ENCODE measurements at regions not wholly inside any gene's neighbourhood (a gene's known extent, or its start where the extent isn't known, plus 50 kb on each side); places are given as distances from the start of the nearest gene placed in this dataset.

- Histone ChIP-seq H3K4me3 (replicated peaks in 1 of 4; ENCODE audit: control extremely low read depth in 1 of 4, insufficient read depth in 1 of 4, low read depth in 3 of 4, low read length in 4 of 4) (no peak overlapping the region), H3K4me1 (ENCODE audit: control insufficient read depth, extremely low read depth, insufficient read depth, low read length) (peaks cover 6% of the 10 kb centered on the region), H3K4me2 (ENCODE audit: extremely low read depth, insufficient read depth, low read length) (no peak overlapping the region), H3K9me3 (ENCODE audit: control insufficient read depth, insufficient read depth, low read depth, low read length) (no peaks in the 10 kb centered on the region), H3K79me2 (ENCODE audit: control insufficient read depth, insufficient read depth, low read length) (no peaks in the 10 kb centered on the region), H4K20me1 (ENCODE audit: control insufficient read depth, extremely low read depth, insufficient read depth, low read length) (no peaks in the 10 kb centered on the region), H3K9ac (ENCODE audit: insufficient read depth, low read length) (no peak overlapping the region), H3K27me3 (ENCODE audit: control insufficient read depth, insufficient read depth, low read length) (no peaks in the 10 kb centered on the region), H2AFZ (ENCODE audit: low read length) (no peak overlapping the region), H3K27ac (ENCODE audit: insufficient read depth, low read length) (no peak overlapping the region), H3K36me3 (ENCODE audit: control insufficient read depth, insufficient read depth, low read length) (no peaks in the 10 kb centered on the region)
- no peak for TF ChIP-seq EZH2 (IDR thresholded peaks at IDR 0.05; ENCODE audit: low read length, missing control alignments)
- no peak for TF ChIP-seq CTCF (conservative IDR thresholded peaks at IDR 0.05 in 1 of 2, IDR thresholded peaks at IDR 0.05 in 1 of 2; ENCODE audit: low read depth in 1 of 2, low read length in 2 of 2)
- no peak for DNase-seq (ENCODE audit: low read depth in 2 of 2)
Observed at GRCh38 chr11:134945993-134946392, 534.0 kb upstream of the B3GAT1 start.

- peaks cover 6% of the 10 kb centered on the region for H3K4me1 ChIP-seq (ENCODE audit: control insufficient read depth, extremely low read depth, insufficient read depth, low read length)
- no peak for TF ChIP-seq EZH2 (IDR thresholded peaks at IDR 0.05; ENCODE audit: low read length, missing control alignments)
- no peak for TF ChIP-seq CTCF (conservative IDR thresholded peaks at IDR 0.05 in 1 of 2, IDR thresholded peaks at IDR 0.05 in 1 of 2; ENCODE audit: low read depth in 1 of 2, low read length in 2 of 2)
- no peak overlapping the region for H2AFZ ChIP-seq (ENCODE audit: low read length)
- no peaks in the 10 kb centered on the region for H3K79me2 ChIP-seq (ENCODE audit: control insufficient read depth, insufficient read depth, low read length)
- no peak overlapping the region for H3K4me3 ChIP-seq (replicated peaks in 1 of 4; ENCODE audit: control extremely low read depth in 1 of 4, insufficient read depth in 1 of 4, low read depth in 3 of 4, low read length in 4 of 4)
- H3K36me3 ChIP-seq (ENCODE audit: control insufficient read depth, insufficient read depth, low read length) = no peaks in the 10 kb centered on the region
- no peaks in the 10 kb centered on the region for H3K9me3 ChIP-seq (ENCODE audit: control insufficient read depth, insufficient read depth, low read depth, low read length)
- no peak overlapping the region for H3K9ac ChIP-seq (ENCODE audit: insufficient read depth, low read length)
- H4K20me1 ChIP-seq (ENCODE audit: control insufficient read depth, extremely low read depth, insufficient read depth, low read length) = no peaks in the 10 kb centered on the region
- no peak for DNase-seq (ENCODE audit: low read depth in 2 of 2)
- H3K27me3 ChIP-seq (ENCODE audit: control insufficient read depth, insufficient read depth, low read length) = no peaks in the 10 kb centered on the region
- no peak overlapping the region for H3K4me2 ChIP-seq (ENCODE audit: extremely low read depth, insufficient read depth, low read length)
- no peak overlapping the region for H3K27ac ChIP-seq (ENCODE audit: insufficient read depth, low read length)
Observed at GRCh38 chr11:134944986-134945385, 532.9 kb upstream of the B3GAT1 start.

GRCh38 chr11:134944131-134944530 is 532.1 kb upstream of the B3GAT1 start:
- no peak overlapping the region for H3K4me2 ChIP-seq (ENCODE audit: extremely low read depth, insufficient read depth, low read length)
- no peaks in the 10 kb centered on the region for H3K9me3 ChIP-seq (ENCODE audit: control insufficient read depth, insufficient read depth, low read depth, low read length)
- H3K27me3 ChIP-seq (ENCODE audit: control insufficient read depth, insufficient read depth, low read length) = no peaks in the 10 kb centered on the region
- DNase-seq (ENCODE audit: low read depth in 2 of 2) = no peak
- peaks cover 6% of the 10 kb centered on the region for H3K4me1 ChIP-seq (ENCODE audit: control insufficient read depth, extremely low read depth, insufficient read depth, low read length)
- H2AFZ ChIP-seq (ENCODE audit: low read length) = no peak overlapping the region
- no peaks in the 10 kb centered on the region for H4K20me1 ChIP-seq (ENCODE audit: control insufficient read depth, extremely low read depth, insufficient read depth, low read length)
- H3K79me2 ChIP-seq (ENCODE audit: control insufficient read depth, insufficient read depth, low read length) = no peaks in the 10 kb centered on the region
- H3K9ac ChIP-seq (ENCODE audit: insufficient read depth, low read length) = no peak overlapping the region
- no peak overlapping the region for H3K4me3 ChIP-seq (replicated peaks in 1 of 4; ENCODE audit: control extremely low read depth in 1 of 4, insufficient read depth in 1 of 4, low read depth in 3 of 4, low read length in 4 of 4)
- TF ChIP-seq CTCF (conservative IDR thresholded peaks at IDR 0.05 in 1 of 2, IDR thresholded peaks at IDR 0.05 in 1 of 2; ENCODE audit: low read depth in 1 of 2, low read length in 2 of 2) = no peak
- no peak for TF ChIP-seq EZH2 (IDR thresholded peaks at IDR 0.05; ENCODE audit: low read length, missing control alignments)
- no peak overlapping the region for H3K27ac ChIP-seq (ENCODE audit: insufficient read depth, low read length)
- H3K36me3 ChIP-seq (ENCODE audit: control insufficient read depth, insufficient read depth, low read length) = no peaks in the 10 kb centered on the region
